Common myeloid progenitor, CD34-positive (primary cell): ENCODE measurements at regions not wholly inside any gene's neighbourhood (a gene's known extent, or its start where the extent isn't known, plus 50 kb on each side); places are given as distances from the start of the nearest gene placed in this dataset.

Experiments used
- CTCF ChIA-PET: fragments of 350-600 bp; sonication (Branson Sonifier 250); formaldehyde crosslinking; loops from one replicate; lab custom pipeline; 2021; ENCODE audit warnings: antibody characterized with exemption; lab: Charles Lee
- POLR2A ChIA-PET: fragments of 350-600 bp; sonication (Branson Sonifier 250); formaldehyde crosslinking; loops from one replicate; lab custom pipeline; 2021; ENCODE audit warnings: antibody characterized with exemption; lab: Charles Lee
- DNase-seq, 3 donors: peaks; one replicate each; pipeline versions ENCODE4 v3.0.0 to v3.0.0-alpha.2; 2013
- H3K27ac ChIP-seq, 2 experiments: 1 replicate in 1 of 2; 2 replicates in 1 of 2; pipeline ENCODE4 v1.7.0; 2013; ENCODE audit warnings: inconsistent platforms in 2 of 2, low read length in 2 of 2, mild to moderate bottlenecking in 2 of 2, low read depth in 1 of 2, moderate library complexity in 1 of 2; ENCODE audit not compliant: severe bottlenecking in 2 of 2, insufficient read depth in 1 of 2, poor library complexity in 1 of 2
- H3K27me3 ChIP-seq, 5 experiments: replicated peaks in 2 of 5; 1 replicate in 3 of 5; 2 replicates in 2 of 5; pipeline versions ENCODE4 v1.6.1 to v1.7.0; 2013; ENCODE audit warnings: low read length in 4 of 5, mild to moderate bottlenecking in 2 of 5, moderate library complexity in 2 of 5, inconsistent platforms in 1 of 5; ENCODE audit not compliant: insufficient read depth in 5 of 5, control insufficient read depth in 4 of 5
- H3K36me3 ChIP-seq, 4 experiments: 1 replicate in 2 of 4; 2 replicates in 2 of 4; pipeline versions ENCODE4 v1.6.1 to v1.7.0; 2013; ENCODE audit warnings: low read length in 3 of 4, control low read depth in 1 of 4, mild to moderate bottlenecking in 1 of 4; ENCODE audit not compliant: control insufficient read depth in 4 of 4, insufficient read depth in 4 of 4
- H3K4me1 ChIP-seq, 4 experiments: 1 replicate in 3 of 4; 2 replicates in 1 of 4; pipeline versions ENCODE4 v1.6.1 to v1.7.1; 2013; ENCODE audit warnings: low read length in 3 of 4, mild to moderate bottlenecking in 3 of 4, control low read depth in 1 of 4, inconsistent platforms in 1 of 4, moderate library complexity in 1 of 4; ENCODE audit not compliant: control insufficient read depth in 4 of 4, insufficient read depth in 4 of 4; ENCODE audit errors: control extremely low read depth in 1 of 4
- H3K4me3 ChIP-seq, 7 experiments: 1 replicate in 4 of 7; 2 replicates in 3 of 7; pipeline versions ENCODE4 v1.5.1 to v1.7.0; 2013; ENCODE audit warnings: mild to moderate bottlenecking in 7 of 7, low read length in 6 of 7, moderate library complexity in 6 of 7, inconsistent platforms in 2 of 7, low read depth in 2 of 7, control low read depth in 1 of 7; ENCODE audit not compliant: insufficient read depth in 4 of 7, control insufficient read depth in 1 of 7; ENCODE audit errors: extremely low read depth in 1 of 7
- H3K9me3 ChIP-seq, 5 experiments: 1 replicate in 4 of 5; 2 replicates in 1 of 5; pipeline versions ENCODE4 v1.6.1 to v1.7.1; 2013; ENCODE audit warnings: low read length in 4 of 5, mild to moderate bottlenecking in 2 of 5, inconsistent platforms in 1 of 5, low read depth in 1 of 5, moderate library complexity in 1 of 5; ENCODE audit not compliant: control insufficient read depth in 4 of 5, insufficient read depth in 2 of 5; ENCODE audit errors: control extremely low read depth in 1 of 5
- WGBS: methylation state at CpG from one replicate; pipeline ENCODE4 v1.1.5; 2013; ENCODE audit not compliant: insufficient coverage; 5-methylcytosine and 5-hydroxymethylcytosine counted together

DNA sequence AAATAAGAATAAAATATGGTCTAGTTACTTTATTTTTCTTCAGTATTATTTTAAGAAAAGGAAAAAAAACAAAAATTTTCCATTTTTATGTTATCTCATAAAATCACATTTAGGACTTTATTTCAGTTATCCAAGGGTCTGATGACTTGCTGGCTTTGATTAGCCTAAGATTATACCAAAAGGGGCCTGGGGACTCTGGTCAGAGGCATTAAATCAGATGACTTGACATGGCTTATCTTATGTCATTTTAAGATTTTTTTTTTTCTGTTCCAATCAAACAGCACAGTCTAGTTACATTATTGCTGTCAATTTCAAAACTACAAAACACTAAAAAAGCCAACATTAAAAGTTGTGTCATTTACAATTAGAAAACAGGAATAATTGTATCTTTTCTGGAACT, 725.4 kb upstream of the NR2F2 start:
- no peaks in the 10 kb centered on the region for H3K4me1 ChIP-seq
- POLR2A ChIA-PET, result no interaction called here
- CTCF ChIA-PET, result no interaction called here
- H3K9me3 ChIP-seq, result peaks cover 0 to 5% (median 0%) of the 10 kb centered on the region in 5 experiments
- no peak overlapping the region for H3K27ac ChIP-seq
- no peak for DNase-seq
- H3K36me3 ChIP-seq, result no peaks in the 10 kb centered on the region
- H3K4me3 ChIP-seq, result no peak overlapping the region
- peaks cover 0 to 5% (median 2%) of the 10 kb centered on the region in 5 experiments for H3K27me3 ChIP-seq

DNA sequence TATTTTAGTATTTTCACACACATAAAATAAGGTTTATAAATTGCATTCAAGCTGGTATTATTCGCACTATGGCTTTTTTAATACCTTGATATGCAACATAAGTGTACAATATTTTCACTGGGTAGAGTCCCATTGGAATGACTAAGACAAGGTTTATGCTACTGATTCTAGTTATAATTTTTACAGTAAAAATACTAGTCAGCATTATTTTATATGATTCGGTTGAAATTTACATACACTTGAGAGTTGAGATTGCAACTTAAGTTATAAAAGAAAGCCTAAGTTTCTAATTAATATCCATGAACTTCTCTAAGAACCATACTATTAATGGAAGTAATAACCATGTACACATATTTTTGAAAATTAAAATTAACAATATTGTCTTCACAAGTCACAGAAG, 723.9 kb upstream of the NR2F2 start:
- Histone ChIP-seq H3K9me3 (no peaks in the 10 kb centered on the region), H3K4me3 (no peak overlapping the region), H3K27me3 (peaks cover 0 to 4% (median 2%) of the 10 kb centered on the region in 5 experiments), H3K4me1 (no peaks in the 10 kb centered on the region), H3K27ac (no peak overlapping the region), H3K36me3 (no peaks in the 10 kb centered on the region)
- POLR2A ChIA-PET, result no interaction called here
- CTCF ChIA-PET, result no interaction called here
- no CpG with 5 or more reads among the region's 2 CpGs for WGBS
- DNase-seq, result no peak

DNA sequence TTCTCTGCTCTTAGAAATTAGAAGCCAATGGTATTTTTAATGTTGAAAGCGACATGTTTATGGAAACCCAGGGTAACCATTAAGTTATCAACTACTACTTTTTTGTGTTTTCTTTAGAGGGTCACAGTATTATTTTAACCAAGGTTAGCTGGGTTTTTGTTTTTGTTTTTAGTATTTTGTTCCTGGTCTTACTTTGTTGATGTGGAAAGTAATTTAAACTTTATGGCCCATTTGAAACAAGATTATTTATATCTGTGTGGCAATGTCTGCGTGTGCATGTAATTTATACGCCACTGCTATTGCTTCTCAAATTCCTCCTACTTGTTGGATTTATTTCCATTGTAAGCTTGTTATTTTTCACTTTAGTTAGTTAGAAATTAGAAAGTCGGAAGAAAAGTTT, 722.1 kb upstream of the NR2F2 start:
- Histone ChIP-seq H3K36me3 (no peaks in the 10 kb centered on the region), H3K27me3 (peaks cover 0 to 4% (median 2%) of the 10 kb centered on the region in 5 experiments), H3K9me3 (no peaks in the 10 kb centered on the region), H3K4me1 (no peaks in the 10 kb centered on the region), H3K4me3 (no peak overlapping the region), H3K27ac (no peak overlapping the region)
- WGBS, result 100% methylated on average over 1 of the region's 4 CpGs
- ChIA-PET POLR2A (no interaction called here), CTCF (no interaction called here)
- DNase-seq, result no peak

DNA sequence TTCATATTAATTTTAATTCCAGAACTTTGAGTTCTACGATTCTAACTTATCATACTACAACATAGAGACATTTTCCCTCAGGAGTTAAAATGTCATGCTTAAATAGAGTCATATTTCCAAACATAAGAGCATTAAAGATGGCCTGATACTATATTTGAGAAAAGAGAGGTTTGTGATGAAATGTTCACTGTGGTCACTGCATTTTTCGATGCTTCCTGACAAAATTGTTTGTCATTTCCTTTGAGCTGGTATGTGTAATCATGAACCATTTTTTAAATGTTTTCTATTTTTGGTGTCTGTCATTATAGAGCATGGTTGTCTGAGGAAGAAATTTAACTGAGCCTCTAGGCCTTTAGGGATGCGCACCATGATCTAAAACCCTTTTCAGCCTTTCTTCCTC, 721.4 kb upstream of the NR2F2 start:
- H3K27ac ChIP-seq, result no peak overlapping the region
- H3K4me3 ChIP-seq, result no peak overlapping the region
- peak in 2 of 3 donors; percentile 24 to 26 for DNase-seq
- ChIA-PET POLR2A (no interaction called here), CTCF (no interaction called here)
- WGBS, result 50% methylated on average over 2 of the region's 3 CpGs
- peaks cover 0 to 2% (median 0%) of the 10 kb centered on the region in 5 experiments for H3K27me3 ChIP-seq
- H3K36me3 ChIP-seq, result no peaks in the 10 kb centered on the region
- H3K9me3 ChIP-seq, result no peaks in the 10 kb centered on the region
- H3K4me1 ChIP-seq, result no peaks in the 10 kb centered on the region

DNA sequence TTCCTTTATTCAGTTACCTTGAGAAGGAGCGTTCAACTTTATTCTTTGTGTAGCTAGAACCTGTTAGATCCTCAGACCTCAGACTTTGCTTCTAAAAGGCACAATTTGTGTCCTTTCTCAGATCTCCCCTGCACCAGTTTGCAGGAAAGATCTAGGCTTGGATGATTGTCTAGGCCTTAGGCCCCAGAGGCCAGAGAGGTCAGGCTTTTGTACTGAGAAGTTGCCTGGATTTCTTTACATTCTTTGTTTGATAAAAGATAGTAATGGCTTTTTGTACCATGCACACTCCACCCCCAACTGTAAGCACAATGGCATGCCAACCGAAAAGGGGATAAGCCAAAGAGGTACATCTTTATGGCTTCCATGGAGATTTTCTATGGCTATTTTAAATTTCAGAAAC, 719.6 kb upstream of the NR2F2 start:
- Histone ChIP-seq H3K9me3 (no peaks in the 10 kb centered on the region), H3K36me3 (no peaks in the 10 kb centered on the region), H3K4me1 (no peaks in the 10 kb centered on the region), H3K4me3 (no peak overlapping the region), H3K27me3 (peaks cover 0 to 5% (median 0%) of the 10 kb centered on the region in 5 experiments), H3K27ac (no peak overlapping the region)
- CTCF ChIA-PET, result interaction anchor here (0.7 kb wide), 1 partner anchor 10 kb away, joined by 3 read pairs; no protein-coding TSS in a partner anchor
- POLR2A ChIA-PET, result interaction anchor here (0.6 kb wide), 1 partner anchor 234 kb away, joined by 3 read pairs; no protein-coding TSS in a partner anchor
- 100% methylated on average over 1 of the region's 2 CpGs for WGBS
- DNase-seq, result no peak

DNA sequence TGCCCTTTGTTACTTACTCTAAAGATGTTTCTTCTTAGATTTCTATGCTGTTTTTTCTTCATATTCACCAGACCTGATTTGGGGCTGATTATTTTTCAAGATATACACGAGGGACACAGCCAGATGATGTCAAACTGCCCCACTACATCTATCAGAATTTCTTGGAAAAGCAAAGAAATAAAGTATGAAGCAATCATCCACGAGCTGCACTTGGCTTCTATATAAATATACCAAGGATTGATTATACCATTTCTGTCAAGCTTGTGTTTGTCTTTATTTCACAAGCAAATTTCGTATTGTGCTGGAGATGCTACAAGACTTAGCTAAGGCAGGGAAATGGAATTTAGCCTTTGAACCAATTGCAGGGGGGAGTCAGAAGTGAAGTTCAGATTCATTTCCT, 715.1 kb upstream of the NR2F2 start:
- Histone ChIP-seq H3K4me1 (no peaks in the 10 kb centered on the region), H3K9me3 (peaks cover 0 to 4% (median 1%) of the 10 kb centered on the region in 5 experiments), H3K27me3 (peaks cover 0 to 8% (median 0%) of the 10 kb centered on the region in 5 experiments), H3K36me3 (no peaks in the 10 kb centered on the region), H3K27ac (no peak overlapping the region), H3K4me3 (no peak overlapping the region)
- ChIA-PET POLR2A (no interaction called here), CTCF (no interaction called here)
- no CpG with 5 or more reads among the region's 3 CpGs for WGBS
- no peak for DNase-seq

DNA sequence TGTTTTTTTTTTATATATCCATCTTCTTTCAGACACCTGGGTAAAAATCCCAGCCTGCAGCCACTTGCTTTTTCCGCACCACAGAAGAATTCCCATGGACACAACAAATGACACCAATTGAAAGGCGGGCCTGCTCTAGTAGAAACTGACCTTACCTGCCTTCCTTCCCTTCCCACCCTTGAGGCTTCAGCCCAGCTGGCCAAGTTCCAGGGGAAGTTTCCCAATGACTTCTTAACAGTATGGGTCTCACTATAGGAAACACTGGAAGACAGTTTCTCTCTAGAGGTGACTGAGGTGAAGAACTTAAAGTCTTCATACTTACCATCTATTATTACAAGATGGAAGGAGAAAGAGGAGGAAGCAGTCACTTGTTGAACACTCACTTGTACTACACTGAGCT, 714.2 kb upstream of the NR2F2 start:
- H3K4me1 ChIP-seq, result no peaks in the 10 kb centered on the region
- WGBS, result 94% methylated on average over 2 of the region's 2 CpGs
- ChIA-PET CTCF (no interaction called here), POLR2A (no interaction called here)
- H3K36me3 ChIP-seq, result no peaks in the 10 kb centered on the region
- peaks cover 0 to 8% (median 0%) of the 10 kb centered on the region in 5 experiments for H3K27me3 ChIP-seq
- H3K4me3 ChIP-seq, result no peak overlapping the region
- no peak overlapping the region for H3K27ac ChIP-seq
- H3K9me3 ChIP-seq, result peaks cover 0 to 7% (median 1%) of the 10 kb centered on the region in 5 experiments
- no peak for DNase-seq
